Mesothelial cell of epicardium (in vitro differentiated cells): ENCODE measurements at regions not wholly inside any gene's neighbourhood (a gene's known extent, or its start where the extent isn't known, plus 50 kb on each side); places are given as distances from the start of the nearest gene placed in this dataset.
A peak's percentile ranks its signal among the peaks of the same experiment; 100 is the strongest.

Experiments
- DNase-seq, 2 experiments: peaks; one replicate each; pipeline ENCODE4 v3.0.0; 2021; ENCODE audit warnings: low spot score in 2 of 2; ENCODE audit not compliant: unreplicated experiment in 2 of 2
- H3K27ac Mint-ChIP-seq: 2 replicates; pipeline ENCODE4 v1.8.0; 2021; ENCODE audit warnings: mixed read lengths
- H3K27me3 Mint-ChIP-seq: 2 replicates; pipeline ENCODE4 v1.8.0; 2021; ENCODE audit warnings: low read depth, mixed read lengths
- H3K36me3 Mint-ChIP-seq: 2 replicates; pipeline ENCODE4 v1.8.0; 2021; ENCODE audit warnings: mixed read lengths
- H3K4me1 Mint-ChIP-seq: 2 replicates; pipeline ENCODE4 v1.8.0; 2021; ENCODE audit warnings: mixed read lengths
- H3K4me3 Mint-ChIP-seq: 2 replicates; pipeline ENCODE4 v1.8.0; 2021; ENCODE audit warnings: mild to moderate bottlenecking, moderate library complexity, mixed read lengths
- H3K9me3 Mint-ChIP-seq: 2 replicates; pipeline ENCODE4 v1.8.0; 2021; ENCODE audit warnings: mixed read lengths
- TF ChIP-seq, protein P1 (sequence below): fragments of 200-600 bp; sonication (generic); IDR thresholded peaks from one replicate; pipeline ENCODE4 v1.5.0; 2021; ENCODE audit warnings: antibody characterized with exemption; ENCODE audit not compliant: unreplicated experiment

DNA sequence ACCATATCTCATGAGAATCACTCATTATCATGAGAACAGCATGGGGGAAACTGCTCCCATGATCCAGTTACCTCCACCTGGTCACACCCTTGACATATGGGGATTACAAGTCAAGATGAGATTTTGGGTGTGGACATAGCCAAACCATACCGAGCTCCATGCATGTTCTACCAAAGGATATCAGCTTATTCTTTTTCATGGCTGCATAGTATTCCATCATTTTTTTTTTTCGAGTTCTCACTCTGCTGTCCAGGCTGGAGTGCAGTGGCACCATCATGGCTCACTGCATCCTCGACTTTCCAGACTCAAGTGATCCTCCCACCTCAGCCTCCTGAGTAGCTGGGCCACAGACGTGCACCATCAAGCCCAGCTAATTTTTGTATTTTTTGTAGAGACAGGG, 668.3 kb downstream of the GATA3 start:
- Mint-ChIP-seq H3K27ac (no peak overlapping the region), H3K4me3 (no peak overlapping the region), H3K4me1 (peaks cover 25% of the 10 kb centered on the region), H3K9me3 (peaks cover 34% of the 10 kb centered on the region), H3K36me3 (peaks cover 23% of the 10 kb centered on the region), H3K27me3 (no peaks in the 10 kb centered on the region)
- TF ChIP-seq, protein P1, sequence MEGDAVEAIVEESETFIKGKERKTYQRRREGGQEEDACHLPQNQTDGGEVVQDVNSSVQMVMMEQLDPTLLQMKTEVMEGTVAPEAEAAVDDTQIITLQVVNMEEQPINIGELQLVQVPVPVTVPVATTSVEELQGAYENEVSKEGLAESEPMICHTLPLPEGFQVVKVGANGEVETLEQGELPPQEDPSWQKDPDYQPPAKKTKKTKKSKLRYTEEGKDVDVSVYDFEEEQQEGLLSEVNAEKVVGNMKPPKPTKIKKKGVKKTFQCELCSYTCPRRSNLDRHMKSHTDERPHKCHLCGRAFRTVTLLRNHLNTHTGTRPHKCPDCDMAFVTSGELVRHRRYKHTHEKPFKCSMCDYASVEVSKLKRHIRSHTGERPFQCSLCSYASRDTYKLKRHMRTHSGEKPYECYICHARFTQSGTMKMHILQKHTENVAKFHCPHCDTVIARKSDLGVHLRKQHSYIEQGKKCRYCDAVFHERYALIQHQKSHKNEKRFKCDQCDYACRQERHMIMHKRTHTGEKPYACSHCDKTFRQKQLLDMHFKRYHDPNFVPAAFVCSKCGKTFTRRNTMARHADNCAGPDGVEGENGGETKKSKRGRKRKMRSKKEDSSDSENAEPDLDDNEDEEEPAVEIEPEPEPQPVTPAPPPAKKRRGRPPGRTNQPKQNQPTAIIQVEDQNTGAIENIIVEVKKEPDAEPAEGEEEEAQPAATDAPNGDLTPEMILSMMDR: no peak
- DNase-seq: no peak

DNA sequence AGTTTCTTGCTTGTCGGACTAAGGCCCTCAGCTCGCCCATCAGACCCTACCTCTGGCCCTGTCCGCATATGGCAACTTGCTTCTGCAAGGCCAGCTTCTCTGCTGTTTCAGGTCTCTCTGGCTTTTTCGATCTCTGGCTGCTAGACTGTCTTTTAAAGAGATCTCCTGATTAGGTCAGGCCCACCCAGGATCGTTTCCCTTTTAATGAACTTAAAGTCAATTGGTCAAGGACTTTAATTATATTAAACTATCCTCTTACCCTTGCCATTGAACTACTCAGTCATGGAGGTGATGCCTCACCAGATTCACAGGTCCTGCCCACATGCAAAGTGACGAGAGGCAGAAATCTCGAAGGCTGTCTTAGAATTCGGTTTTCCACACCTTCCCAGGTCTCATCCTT, 670.9 kb downstream of the GATA3 start:
- Mint-ChIP-seq H3K36me3 (peaks cover 6% of the 10 kb centered on the region), H3K4me1 (peaks cover 27% of the 10 kb centered on the region), H3K27me3 (no peaks in the 10 kb centered on the region), H3K9me3 (peaks cover 23% of the 10 kb centered on the region), H3K4me3 (no peak overlapping the region), H3K27ac (no peak overlapping the region)
- TF ChIP-seq, protein P1: no peak
- DNase-seq: no peak

DNA sequence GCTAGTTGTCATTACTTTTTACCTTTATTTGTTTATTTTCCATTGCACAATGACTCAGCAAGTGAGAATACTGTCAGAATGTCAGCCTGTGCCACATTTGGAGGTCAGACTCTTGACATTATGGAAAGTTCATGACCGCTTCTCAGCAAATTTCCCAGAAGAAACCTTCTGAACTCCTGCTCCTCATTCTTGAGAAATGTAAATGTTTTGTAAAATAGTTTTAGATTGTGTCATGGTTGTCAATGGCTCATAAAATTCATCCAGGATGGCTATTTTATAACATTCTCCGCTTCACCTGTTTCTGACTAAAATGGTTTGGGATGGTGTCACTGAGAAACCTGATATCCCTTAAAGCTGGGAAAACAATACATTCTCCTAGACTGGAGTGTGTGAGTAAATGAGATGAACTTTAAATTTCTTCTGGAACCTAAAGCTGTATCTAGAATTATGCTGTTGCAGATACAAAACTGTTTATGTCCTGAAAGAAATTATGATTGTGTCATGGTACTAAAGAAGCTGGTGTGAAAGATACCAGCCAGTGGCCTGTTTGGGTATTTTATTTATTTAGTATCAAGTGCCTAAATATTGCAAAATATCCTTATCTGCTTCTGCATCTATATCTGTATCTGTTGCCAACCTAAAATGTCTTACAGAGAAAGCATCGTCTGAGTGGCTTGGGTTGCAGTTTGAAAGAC, 671.7 kb downstream of the GATA3 start:
- Mint-ChIP-seq H3K27me3 (no peaks in the 10 kb centered on the region), H3K4me3 (no peak overlapping the region), H3K9me3 (peaks cover 23% of the 10 kb centered on the region), H3K4me1 (peaks cover 31% of the 10 kb centered on the region), H3K27ac (peak overlapping the region; percentile 49), H3K36me3 (peaks cover 6% of the 10 kb centered on the region)
- DNase-seq: no peak
- TF ChIP-seq, protein P1: no peak

DNA sequence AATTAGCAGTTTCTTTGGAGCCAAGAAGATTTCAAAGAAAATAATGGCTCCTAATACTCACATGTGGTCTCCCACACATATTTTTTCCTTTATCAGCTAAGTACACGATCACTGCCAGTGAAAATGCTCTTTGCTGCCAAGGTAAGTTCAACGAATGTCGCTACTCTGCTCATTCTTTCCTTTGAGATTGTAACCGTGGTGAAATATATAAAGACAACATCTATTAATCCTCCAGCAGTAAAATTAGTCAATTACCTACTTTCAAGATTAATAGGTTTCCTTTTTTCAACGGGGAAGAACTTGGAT, 672.2 kb downstream of the GATA3 start:
- Mint-ChIP-seq H3K36me3 (peaks cover 6% of the 10 kb centered on the region), H3K4me3 (no peak overlapping the region), H3K9me3 (peaks cover 23% of the 10 kb centered on the region), H3K27ac (peak overlapping the region; percentile 49), H3K4me1 (peaks cover 31% of the 10 kb centered on the region), H3K27me3 (no peaks in the 10 kb centered on the region)
- TF ChIP-seq, protein P1: no peak
- no peak for DNase-seq

DNA sequence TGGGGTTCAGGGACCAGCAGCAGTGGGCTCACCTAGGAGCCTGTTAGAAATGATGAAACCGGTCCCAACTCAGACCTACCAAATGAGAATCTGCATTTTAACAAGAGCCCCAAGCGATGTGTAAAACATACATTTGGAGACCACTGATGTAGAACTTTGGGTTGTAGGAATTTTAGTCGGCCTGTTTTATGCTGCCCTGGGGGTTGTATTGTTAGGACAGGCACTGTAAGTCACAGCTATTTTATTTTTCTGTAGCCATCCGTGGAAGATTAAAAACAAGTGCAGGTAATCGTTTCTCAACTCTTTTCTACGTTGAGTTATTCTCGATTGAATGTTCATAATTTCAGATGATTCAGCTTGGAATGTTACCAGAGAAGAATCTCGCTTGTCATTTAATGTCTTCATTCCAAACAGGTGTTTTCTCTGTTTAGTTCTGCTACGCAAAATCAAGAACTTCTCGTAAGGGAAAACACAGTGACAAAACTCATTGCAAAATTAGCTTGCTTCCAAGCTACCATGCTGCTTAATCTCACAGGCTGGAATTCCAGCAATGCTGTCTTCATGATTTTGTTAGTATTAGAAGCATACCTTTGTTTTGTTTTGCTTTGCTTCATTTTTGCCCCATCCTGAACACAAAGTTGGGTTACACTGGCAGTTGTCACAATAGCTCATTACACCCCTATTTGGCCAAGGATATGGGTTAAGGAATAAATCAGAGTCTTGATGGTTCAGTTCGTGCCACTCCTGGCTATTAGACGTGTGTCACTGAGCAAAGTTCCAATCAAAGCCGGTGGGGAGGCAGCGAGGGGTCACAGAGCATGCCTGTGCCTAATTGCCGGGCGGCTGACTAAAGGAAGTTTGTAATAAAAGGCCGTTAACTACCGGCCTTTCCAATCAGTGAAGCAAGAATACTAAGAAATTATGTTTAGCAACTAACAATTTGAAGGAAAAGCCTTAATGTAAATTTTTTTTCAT, 676.9 kb downstream of the GATA3 start:
- no peak for DNase-seq
- Mint-ChIP-seq H3K27me3 (no peaks in the 10 kb centered on the region), H3K4me1 (peaks cover 24% of the 10 kb centered on the region), H3K9me3 (peaks cover 15% of the 10 kb centered on the region), H3K27ac (no peak overlapping the region), H3K36me3 (no peaks in the 10 kb centered on the region), H3K4me3 (no peak overlapping the region)
- TF ChIP-seq, protein P1: no peak
